HG03108 (cell line): ENCODE measurements at regions not wholly inside any gene's neighbourhood (a gene's known extent, or its start where the extent isn't known, plus 50 kb on each side); places are given as distances from the start of the nearest gene placed in this dataset.

ENCODE experiments used
- ATAC-seq: cut with Tn5 transposase; IDR thresholded peaks from one replicate; pipeline ENCODE4 v1.9.1; 2021; ENCODE audit warnings: moderate library complexity; ENCODE audit not compliant: unreplicated experiment

DNA sequence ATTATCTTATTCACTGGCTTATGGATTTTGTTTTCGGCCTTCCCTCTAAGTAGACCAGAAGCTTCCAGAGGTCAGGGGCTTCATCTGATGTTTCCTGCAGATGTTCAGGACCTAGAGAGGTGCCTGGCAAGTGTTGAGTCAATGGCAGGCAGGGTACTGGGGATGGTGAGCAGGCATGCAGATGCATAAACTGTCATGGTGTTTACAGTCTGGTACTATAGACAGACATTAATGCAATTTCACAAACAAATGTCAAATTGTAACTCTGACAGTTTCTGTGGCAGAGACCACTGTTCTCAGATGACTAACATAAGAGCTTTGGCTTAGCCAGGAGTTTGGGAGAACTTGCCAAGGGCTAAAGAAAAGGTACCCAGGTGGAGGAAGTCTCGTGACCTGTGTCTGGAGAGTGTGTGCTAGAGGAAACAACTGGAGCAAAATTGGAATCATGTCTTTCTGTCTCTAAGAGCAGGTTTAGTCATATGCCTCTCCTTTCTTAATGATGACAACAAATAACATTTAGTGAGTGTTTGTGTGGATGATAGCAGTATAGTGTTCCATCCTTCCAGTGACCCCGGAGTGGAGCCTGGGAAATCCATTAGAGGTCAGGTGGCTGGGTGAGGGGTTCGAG lies 53.7 kb upstream of the TRAK1 start:
- no peak for ATAC-seq

DNA sequence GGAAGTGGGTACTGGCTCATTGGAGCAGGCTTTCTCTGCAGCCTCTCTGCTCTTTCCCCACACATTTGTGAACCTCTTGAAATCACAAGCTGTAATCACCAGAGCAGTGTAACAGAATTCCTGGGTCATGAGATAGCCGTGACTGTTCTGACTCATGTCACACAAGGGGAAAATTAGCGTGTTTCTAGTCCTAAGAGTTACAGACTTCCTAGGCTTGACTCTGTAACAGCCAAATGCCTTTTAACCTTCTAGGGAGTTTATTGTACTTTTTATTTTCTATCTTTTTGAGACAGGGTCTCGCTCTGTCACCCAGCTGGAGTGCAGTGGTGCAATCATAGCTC lies 54.7 kb upstream of the TRAK1 start:
- no peak for ATAC-seq

DNA sequence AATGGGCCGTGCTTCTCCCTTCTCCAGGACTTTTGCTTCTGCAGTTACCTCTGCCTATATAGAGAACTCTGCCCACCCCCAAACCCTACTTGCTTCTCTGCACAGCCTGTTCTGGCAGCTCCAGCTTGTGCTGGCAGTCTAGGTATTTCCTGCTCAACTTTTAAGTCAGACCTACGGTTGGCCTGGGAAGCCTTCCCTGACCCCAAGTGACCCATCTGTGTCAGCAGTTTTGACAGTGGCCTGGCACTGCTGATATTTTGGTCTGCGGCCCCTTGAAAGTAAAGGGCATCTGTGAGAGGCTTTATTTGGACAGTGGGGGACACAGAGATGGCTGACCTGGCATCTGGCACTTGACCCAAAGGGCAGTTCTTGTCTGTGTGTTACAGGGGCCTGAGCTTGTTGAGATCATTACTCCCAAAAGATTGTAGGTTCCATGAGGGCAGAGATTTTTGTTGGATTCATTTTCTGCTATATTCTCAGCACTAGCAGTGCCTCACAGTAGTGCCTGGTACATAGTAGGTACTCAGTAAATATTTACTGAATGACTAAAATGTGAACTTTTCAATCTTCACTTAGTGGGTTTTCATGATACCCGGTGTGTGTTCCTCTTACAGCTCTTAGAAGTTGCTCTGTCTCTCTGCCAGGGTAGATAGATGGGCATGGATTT lies 55.2 kb upstream of the TRAK1 start:
- ATAC-seq, result no peak

DNA sequence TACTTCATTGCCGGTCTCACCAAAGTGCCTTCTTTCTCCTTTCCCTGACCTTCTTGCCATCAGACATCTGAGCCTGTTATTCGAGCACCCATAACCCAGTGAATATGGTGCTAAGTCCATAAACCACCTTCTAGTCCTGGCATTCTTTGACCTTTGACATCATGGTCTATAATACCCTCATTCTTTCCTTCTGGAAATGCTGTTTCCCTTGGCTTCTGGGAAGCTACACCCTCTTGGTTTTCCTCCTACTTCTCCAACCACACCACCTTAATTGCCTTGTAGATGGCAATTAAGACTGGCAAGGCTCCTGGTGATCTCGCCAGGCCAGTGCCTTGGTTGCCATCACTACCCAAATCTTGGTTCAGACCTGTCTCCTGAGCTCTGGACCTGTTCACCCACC lies 56.1 kb upstream of the TRAK1 start:
- no peak for ATAC-seq

DNA sequence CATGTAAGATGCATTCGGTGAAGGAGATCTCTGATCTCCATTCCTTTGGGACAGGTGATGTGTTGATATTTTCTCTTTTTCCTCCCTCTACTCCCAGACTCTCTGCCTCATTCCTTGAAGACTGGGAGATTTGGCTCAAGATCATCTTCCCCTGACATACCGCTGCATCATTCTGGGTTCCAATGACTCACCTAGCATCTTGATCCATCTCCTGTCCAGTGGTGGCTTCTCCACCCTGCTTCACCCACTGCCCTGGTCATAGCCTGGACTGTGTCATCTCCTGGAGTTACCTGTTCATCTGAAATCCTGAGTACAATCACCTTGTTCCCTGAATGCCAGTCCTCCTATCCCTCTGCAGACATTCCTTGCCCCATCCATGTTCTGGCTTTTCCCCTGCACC lies 57.4 kb upstream of the TRAK1 start:
- ATAC-seq, result no peak

DNA sequence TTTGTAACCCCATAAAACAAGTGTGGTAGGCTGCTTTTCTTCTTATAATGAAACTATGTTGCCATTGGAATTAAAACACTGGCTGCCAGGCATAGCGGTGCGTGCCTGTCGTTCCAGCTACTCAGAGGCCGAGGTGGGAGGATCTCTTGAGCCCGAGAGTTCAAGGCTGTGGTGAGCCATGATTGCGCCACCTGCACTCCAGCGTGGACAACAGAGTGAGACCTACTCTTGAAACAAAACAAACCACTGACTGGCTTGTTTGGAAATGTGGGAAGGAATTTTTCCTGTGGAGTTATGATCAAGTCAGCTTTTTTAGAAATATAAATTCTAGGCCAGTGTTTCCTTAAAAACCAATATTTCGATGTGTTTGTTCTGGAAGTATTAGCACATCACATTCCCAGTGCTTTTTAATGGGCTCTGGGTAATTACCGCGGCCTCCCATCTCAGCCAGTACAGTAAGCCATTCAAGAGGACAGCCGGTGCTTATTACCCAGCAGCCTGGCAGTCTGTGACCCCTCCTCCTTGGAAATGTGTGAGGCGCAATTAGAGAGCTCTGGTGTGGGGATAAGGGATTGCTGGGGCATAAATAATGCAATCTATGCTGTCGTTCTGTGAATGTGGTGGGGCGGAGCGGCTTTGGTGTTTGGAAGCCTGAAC lies 58.3 kb upstream of the TRAK1 start:
- no peak for ATAC-seq

DNA sequence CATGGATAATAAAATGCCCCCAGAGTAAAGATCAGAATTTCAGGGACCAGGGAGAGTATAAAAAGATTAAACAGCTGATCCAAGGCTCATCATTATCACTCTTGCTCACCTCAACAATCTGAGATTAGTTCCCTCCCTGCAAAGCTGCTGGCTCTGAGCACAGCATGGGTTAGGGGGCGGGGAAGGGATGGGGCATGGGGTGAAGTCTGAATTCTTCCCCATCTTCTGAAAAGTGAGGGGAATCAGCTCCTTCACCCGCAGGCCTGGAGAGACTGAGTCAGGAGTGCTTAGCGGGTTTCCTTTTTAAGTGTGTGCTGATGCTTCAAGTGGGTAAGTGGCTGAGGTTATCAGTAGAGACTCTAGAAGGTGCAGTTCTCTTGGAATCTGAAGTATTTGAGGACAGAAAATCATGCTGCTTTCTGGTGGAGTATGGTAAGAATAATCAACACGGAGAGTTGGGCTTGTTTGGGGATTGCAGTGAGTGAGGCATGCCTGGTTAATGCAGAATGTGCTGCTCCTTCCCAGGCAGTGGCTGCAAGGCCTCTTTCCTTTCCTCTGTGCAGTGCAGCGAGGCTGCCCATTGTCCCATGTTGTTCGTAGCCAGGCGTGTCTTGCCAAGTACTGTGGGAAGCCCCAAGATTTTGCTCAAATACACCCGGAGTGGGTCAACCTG lies 59.2 kb upstream of the TRAK1 start:
- ATAC-seq, result no peak

DNA sequence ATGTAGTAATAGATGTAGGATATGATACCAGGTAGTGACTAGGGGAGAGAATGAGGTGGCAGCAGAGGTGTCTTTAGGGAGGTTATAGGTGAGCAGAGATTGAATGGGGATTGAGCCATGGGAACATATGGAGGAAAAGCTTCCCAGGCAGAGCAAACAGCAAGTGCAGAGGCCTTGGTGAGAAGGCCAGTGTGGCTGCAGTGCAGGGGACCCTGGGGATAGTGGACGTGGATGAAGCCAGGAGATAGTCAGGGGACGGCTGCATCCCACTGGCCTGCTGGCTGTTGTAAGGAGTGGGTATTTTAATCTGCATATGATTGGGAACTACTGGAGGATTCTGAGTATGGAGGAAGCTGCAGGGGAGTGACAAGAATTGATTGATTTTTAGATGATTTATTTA lies 62.7 kb upstream of the TRAK1 start:
- no peak for ATAC-seq

DNA sequence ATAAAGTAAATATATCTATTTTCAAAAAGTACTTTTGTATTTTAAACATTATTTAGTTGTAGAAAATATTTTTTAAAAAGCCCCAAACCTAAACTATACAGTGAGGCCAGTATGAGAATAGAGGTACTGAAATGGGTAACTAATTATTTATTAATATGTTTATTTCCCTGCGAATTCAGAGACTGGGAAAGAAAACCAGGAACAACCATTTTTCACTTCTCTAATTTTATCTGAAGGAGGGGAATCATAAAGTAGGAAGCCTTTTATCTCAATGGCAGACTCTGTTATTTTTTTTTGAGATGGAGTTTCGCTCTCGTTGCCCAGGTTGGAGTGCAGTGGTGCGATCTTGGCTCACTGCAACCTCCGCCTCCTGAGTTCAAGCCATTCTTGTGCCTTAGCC lies 63.6 kb upstream of the TRAK1 start:
- no peak for ATAC-seq

DNA sequence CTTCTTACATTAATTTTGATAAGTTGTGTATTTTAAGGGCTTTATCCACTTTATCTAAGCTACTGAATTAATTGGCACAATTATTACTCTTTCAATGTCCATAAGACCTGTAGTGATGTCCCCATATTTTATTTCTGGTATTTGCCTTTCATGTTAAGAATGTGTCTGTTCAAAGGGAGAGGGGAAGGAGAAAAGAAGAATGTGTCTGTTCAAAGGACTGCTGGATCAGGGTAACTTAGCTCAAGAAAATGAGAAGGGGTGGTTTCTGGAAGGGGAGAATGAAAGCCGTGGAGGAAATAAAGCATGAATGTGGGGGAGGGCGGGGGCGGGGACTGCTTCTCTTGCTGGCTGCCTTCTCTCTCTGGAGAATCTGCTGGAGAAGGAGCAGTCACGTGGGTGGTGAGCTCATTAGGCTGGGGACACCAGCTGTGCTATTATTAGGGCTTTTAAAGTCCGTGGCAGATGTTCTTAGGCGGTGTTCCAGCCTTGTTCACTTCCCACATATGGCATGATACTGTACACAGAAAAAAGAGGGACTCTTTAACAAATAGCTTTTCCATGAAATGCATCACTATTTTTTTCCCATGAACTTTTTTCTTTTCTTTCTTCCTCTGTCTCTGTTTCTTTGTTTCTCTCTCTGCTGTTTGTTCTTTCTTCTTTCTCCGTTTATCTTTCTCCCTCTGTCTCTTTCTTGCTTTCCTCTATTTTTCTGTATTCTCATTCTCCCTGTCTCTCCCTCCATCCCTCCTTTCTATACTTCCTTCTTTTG lies 63.7 kb upstream of the ULK4 start:
- ATAC-seq, result peak; percentile 44

DNA sequence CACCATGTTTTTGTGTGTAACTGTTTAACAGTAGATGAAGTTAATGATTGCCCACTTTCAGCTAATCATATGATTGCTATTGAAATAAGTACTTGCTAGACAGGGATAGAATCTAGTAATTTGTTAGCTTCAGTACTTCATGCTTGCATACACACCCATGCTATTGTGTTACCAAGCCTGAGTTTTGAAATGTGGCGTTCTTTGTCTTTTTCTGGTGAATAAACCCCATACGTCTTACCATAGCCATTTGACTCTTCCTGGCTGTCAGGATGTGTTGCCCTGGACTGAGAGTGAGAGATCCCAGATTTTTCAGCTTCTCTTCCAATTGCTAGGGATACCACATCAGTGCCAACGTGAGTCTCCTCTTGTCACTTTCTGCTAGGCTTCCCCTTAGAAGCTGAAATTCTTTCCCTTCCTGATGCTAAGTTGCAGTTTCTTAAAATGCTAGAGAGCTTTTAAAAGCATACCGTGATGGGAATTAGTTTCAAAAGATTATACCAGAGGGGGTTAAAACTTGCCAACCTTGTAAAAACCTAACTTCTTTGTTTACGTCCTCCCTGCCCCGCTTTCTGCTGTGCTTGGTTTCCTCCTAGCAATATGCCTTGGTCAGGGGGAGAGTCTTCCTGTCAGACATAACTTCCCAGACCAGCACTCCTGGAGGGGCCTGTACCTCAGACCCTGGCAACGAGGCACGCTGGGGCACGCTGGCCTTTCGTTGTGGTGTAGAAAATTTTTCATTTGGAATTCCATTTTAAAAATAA lies 62.9 kb upstream of the ULK4 start:
- ATAC-seq, result no peak

DNA sequence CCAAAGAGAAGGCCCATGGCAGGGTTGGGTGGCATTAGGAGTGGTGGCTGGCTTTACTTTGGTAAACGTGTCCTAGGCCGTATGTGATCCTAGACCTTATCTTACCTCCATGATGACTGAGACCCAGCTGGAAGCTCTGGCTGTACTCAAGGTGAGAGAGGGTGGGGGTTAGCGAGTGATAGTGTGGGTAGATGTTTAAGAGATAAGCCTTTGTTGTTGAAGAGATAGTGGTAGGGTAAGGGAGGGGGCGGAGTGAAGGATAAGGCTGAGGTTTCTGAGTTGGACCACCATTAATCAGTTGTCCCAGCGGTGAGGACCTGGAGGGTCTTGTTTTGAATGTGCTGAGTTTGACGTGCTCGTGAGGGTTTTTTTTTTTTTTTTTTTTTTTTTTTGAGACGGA lies 61.5 kb upstream of the ULK4 start:
- no peak for ATAC-seq

DNA sequence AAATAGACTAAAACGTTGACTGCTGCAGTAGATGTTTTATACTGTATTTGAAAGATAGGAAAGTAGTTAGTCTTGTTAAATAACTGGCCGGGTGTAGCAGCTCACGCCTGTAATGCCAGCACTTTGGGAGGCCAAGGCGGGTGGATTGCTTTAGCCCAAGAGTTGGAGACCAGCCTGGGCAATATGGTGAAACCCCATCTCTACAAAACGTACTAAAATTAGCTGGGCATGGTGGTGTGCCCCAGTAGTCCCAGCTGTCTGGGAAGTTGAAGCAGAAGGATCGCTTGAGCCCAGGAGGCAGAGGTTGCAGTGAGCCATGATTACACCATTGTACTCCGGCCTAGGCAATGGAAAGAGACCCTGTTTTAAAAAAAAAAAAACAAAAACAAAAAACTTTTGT lies 60.5 kb upstream of the ULK4 start:
- no peak for ATAC-seq

DNA sequence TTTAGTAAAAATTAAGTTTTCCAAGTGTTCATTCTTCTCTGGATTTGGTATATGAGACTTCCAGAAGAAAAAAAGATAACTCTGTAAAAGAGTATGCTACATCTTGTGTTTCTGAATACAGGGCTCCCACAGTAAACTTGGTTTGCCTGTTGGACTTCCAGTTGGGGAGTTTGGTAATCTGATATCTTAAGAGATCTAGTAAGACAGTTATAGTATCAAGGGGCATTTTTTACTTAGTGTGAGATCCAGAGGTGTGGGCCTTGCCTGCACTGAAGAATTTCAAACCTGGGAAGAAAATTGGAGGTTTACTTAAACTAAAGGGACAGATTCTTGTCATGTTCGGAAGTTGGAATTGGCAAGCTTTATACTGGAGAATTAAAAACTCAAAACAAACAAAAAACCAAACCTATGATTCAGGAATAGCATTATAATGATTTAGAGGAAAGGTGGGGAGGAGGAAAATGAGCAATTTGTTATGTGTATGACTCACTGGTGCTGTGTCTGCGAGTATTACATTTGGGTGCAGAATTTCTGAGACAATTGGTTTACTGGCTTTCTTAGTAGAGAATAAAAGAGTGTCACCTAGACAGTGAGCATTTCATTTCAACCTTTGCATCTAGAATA lies 58.9 kb upstream of the ULK4 start:
- ATAC-seq, result no peak

DNA sequence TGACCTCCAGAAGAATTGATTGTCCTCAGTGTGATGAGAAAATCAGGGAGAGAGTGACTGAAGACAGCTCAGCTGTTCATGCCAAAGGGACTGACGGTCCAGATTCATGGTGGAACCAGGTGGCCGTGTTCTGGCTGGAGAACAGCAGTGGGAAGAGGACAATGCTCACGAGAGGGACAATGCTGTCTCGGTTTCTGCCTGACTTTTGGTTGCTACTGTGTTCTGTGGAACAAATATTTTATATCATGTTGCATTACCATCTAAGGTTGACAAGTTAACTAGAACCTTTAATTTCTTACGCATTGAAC lies 58.0 kb upstream of the ULK4 start:
- no peak for ATAC-seq

DNA sequence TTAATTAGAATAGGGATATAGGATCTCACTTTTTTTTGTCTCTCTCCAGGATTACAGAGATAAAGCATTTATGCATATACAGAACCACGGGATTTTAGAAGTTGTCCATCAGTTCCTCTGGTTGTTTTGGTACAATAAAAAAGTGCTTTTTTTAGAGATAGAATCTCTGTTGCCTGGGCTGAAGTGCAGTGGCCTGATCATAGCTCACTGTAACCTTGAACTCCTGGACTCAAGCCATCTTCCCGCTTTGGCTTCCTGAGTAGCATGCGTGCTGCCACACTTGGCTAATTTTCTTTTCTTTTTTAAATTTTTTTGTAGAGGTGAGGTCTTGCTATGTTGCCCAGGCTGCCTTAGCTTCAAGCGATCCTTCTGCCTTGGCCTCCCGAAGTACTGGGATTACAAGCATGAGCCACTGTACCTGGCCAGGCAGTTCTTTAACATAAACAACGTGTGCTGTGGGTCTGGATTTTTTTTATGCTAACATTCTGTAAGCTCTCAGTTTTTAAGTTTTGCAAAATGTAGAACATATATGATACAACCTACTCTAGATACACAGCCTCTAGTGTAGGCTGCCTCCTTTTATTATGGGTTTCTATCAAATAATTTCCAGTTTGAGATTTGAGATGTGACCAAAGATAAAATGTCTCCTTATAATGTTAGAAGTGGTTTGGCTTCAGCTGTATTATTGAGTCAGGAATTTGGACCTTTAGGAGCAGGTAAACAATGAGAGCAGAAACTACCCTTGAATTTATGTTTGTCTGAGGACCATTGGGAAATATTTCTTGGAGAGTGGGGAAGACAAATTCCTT lies 57.4 kb upstream of the ULK4 start:
- no peak for ATAC-seq

DNA sequence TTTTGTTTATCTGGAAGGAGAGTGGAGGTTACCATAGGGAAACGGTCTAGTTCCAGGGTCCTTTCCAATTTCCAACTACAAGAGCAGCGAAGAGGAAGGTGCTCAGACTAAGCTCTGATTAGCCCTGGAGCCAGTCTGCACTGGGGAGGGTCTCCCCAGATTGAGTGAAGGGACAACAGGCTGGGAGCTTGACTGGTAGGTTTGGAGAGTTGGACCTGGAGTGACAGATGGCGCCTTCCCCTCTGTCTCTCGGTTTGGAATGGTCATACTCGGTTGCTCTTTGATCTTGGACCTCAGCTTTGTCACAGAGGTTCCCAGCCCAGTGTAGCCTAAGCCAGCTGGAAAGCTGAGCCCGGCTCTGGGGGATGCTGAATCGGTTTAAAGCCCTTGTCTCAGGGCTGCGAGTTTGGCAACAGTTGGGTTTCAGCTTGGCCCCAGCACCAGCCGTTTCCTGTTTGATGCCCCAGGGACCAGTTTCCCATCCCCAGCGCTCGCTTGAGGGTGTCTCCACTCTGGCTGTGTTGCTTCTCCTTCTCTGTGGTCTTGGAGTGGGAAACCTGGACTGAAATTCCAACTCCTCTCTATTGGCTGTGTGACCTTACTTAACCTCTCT lies 53.1 kb upstream of the ULK4 start:
- ATAC-seq, result no peak

DNA sequence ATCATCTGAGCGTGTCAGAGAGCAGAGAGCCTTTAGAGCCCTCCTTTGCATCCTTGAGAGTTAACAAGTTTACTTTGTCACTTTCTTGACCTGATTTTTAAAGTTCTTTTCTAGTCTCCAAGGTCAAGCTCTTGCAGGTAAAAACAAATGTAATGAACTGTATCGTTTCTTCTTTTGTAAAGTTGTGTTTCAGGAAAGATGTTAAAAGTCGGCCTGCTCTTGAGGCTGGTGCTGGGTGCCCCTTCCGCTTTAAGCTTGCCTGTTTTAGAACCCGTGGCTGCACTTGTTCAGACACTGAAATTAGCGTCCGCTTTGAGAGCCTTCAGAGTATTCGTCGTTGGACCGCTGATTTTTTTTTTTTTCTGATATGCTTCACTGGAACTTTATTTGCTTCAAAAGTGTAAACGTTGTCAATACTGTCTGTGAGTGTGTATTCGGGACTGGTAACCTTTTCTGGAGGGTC lies 52.6 kb upstream of the ULK4 start:
- no peak for ATAC-seq
